ENCODE measurements at regions not wholly inside any gene's neighbourhood (a gene's known extent, or its start where the extent isn't known, plus 50 kb on each side); places are given as distances from the start of the nearest gene placed in this dataset.

GRCh38 chr18:45402485-45403056 lies 212.7 kb upstream of the SLC14A2 start:
- no peaks in the 10 kb centered on the region for H3K4me1 ChIP-seq
- no peaks in the 10 kb centered on the region for H3K36me3 ChIP-seq (ENCODE audit: control insufficient read depth, insufficient read depth, low read length)
- CTCF ChIA-PET = no interaction called here
- Mint-ChIP-seq H3K27ac (ENCODE audit: unreplicated experiment) (no peak overlapping the region), H3K36me3 (ENCODE audit: insufficient read depth, unreplicated experiment) (no peaks in the 10 kb centered on the region), H3K9me3 (ENCODE audit: unreplicated experiment) (no peaks in the 10 kb centered on the region), H3K27me3 (ENCODE audit: insufficient read depth, unreplicated experiment) (peaks cover 3% of the 10 kb centered on the region), H3K4me3 (ENCODE audit: unreplicated experiment) (no peak overlapping the region), H3K4me1 (ENCODE audit: low read depth, unreplicated experiment) (no peaks in the 10 kb centered on the region)
- no peaks in the 10 kb centered on the region for H3K27me3 ChIP-seq (replicated peaks; ENCODE audit: control insufficient read depth, insufficient read depth, low read length)
- intact Hi-C loops (cut with micrococcal nuclease; ENCODE audit: unreplicated experiment) = no loop called here
- H3K9me3 ChIP-seq = no peaks in the 10 kb centered on the region
- BruUV-seq (replicated peaks) = no TSS peak
- no peak for TF ChIP-seq CTCF (IDR thresholded peaks at IDR 0.05; ENCODE audit: insufficient read depth in 1 of 2, low read depth in 1 of 2, low read length in 1 of 2, severe bottlenecking in 1 of 2, unreplicated experiment in 1 of 2)
- no peak overlapping the region for H3K4me3 ChIP-seq (ENCODE audit: low read depth, low read length)
- POLR2A ChIA-PET = no interaction called here
- no peak for DNase-seq

- H3K9me3 ChIP-seq = no peaks in the 10 kb centered on the region
- H3K36me3 ChIP-seq (ENCODE audit: control insufficient read depth, insufficient read depth, low read length) = no peaks in the 10 kb centered on the region
- no peak for TF ChIP-seq CTCF (IDR thresholded peaks at IDR 0.05; ENCODE audit: insufficient read depth in 1 of 2, low read depth in 1 of 2, low read length in 1 of 2, severe bottlenecking in 1 of 2, unreplicated experiment in 1 of 2)
- Mint-ChIP-seq H3K27me3 (ENCODE audit: insufficient read depth, unreplicated experiment) (peaks cover 3% of the 10 kb centered on the region), H3K27ac (ENCODE audit: unreplicated experiment) (no peak overlapping the region), H3K9me3 (ENCODE audit: unreplicated experiment) (no peaks in the 10 kb centered on the region), H3K36me3 (ENCODE audit: insufficient read depth, unreplicated experiment) (no peaks in the 10 kb centered on the region), H3K4me1 (ENCODE audit: low read depth, unreplicated experiment) (no peaks in the 10 kb centered on the region), H3K4me3 (ENCODE audit: unreplicated experiment) (no peak overlapping the region)
- POLR2A ChIA-PET = no interaction called here
- CTCF ChIA-PET = no interaction called here
- H3K27me3 ChIP-seq (replicated peaks; ENCODE audit: control insufficient read depth, insufficient read depth, low read length) = no peaks in the 10 kb centered on the region
- no peak for DNase-seq
- no peaks in the 10 kb centered on the region for H3K4me1 ChIP-seq
- no TSS peak for BruUV-seq (replicated peaks)
- H3K4me3 ChIP-seq (ENCODE audit: low read depth, low read length) = no peak overlapping the region
- intact Hi-C loops (cut with micrococcal nuclease; ENCODE audit: unreplicated experiment) = no loop called here
Observed at GRCh38 chr18:45403341-45404049, 211.8 kb upstream of the SLC14A2 start.

- TF ChIP-seq CTCF (IDR thresholded peaks at IDR 0.05; ENCODE audit: insufficient read depth in 1 of 2, low read depth in 1 of 2, low read length in 1 of 2, severe bottlenecking in 1 of 2, unreplicated experiment in 1 of 2) = no peak
- Mint-ChIP-seq H3K4me3 (ENCODE audit: unreplicated experiment) (no peak overlapping the region), H3K27me3 (ENCODE audit: insufficient read depth, unreplicated experiment) (no peaks in the 10 kb centered on the region), H3K27ac (ENCODE audit: unreplicated experiment) (no peak overlapping the region), H3K9me3 (ENCODE audit: unreplicated experiment) (no peaks in the 10 kb centered on the region), H3K4me1 (ENCODE audit: low read depth, unreplicated experiment) (no peaks in the 10 kb centered on the region), H3K36me3 (ENCODE audit: insufficient read depth, unreplicated experiment) (no peaks in the 10 kb centered on the region)
- H3K4me1 ChIP-seq = no peaks in the 10 kb centered on the region
- H3K9me3 ChIP-seq = no peaks in the 10 kb centered on the region
- H3K36me3 ChIP-seq (ENCODE audit: control insufficient read depth, insufficient read depth, low read length) = no peaks in the 10 kb centered on the region
- ChIA-PET POLR2A (no interaction called here), CTCF (no interaction called here)
- DNase-seq = no peak
- no TSS peak for BruUV-seq (replicated peaks)
- intact Hi-C loops (cut with micrococcal nuclease; ENCODE audit: unreplicated experiment) = no loop called here
- no peak overlapping the region for H3K4me3 ChIP-seq (ENCODE audit: low read depth, low read length)
- H3K27me3 ChIP-seq (replicated peaks; ENCODE audit: control insufficient read depth, insufficient read depth, low read length) = no peaks in the 10 kb centered on the region
Observed at GRCh38 chr18:45408218-45408617, 207.1 kb upstream of the SLC14A2 start.

Data from Caco-2 (cell line).